GM18519 (cell line): ENCODE measurements at regions not wholly inside any gene's neighbourhood (a gene's known extent, or its start where the extent isn't known, plus 50 kb on each side); places are given as distances from the start of the nearest gene placed in this dataset.

Experiments
- ATAC-seq: cut with Tn5 transposase; IDR thresholded peaks from one replicate; pipeline ENCODE4 v1.9.1; 2021; ENCODE audit warnings: mild to moderate bottlenecking, moderate library complexity; ENCODE audit not compliant: unreplicated experiment, low FRiP score

DNA sequence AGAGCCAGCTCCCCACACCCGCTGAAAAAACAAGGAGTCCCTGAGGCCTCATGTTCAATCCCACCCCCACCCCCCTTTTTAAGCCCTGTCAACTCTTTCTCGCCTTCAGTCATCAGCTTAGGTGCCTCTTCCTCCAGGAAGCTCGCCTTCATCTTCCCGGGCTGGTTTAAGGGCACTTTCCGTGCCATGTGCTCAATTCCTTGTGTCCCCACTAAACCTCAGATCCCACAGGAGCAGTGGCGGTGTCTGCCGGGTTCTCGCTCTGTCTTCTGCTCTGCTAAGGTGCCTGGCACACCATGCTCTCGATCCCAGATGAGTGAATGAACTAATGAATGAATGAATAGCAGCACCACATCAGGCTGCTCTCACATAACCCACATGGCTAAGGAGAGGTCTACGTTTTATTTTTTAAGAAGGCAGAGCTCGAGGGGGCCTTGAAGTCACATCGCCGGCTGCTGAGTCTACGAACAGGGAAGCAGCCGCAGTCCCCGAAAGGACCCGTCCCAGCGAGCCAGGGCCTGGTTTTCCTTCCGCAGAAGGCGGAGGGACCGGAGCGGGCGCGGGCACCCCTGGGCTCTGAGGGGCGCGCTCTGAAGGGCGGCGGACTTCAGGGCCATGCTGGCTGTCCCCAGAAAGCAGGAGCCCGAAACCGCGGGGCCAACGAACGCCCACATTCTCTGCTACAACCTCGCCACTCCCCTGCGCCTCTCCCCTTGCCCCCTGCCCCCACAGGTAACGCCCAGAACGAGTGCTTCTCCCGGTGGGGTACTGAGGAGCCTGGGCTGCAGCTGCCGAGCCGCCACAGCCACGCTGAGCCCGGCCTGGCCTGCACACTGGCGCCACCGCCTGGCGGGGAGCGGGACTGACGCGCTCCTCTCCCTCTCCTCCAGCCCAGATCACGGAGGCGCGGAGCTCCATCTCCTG lies 73.4 kb upstream of the KCNMA1 start:
- peak; percentile 85 for ATAC-seq

DNA sequence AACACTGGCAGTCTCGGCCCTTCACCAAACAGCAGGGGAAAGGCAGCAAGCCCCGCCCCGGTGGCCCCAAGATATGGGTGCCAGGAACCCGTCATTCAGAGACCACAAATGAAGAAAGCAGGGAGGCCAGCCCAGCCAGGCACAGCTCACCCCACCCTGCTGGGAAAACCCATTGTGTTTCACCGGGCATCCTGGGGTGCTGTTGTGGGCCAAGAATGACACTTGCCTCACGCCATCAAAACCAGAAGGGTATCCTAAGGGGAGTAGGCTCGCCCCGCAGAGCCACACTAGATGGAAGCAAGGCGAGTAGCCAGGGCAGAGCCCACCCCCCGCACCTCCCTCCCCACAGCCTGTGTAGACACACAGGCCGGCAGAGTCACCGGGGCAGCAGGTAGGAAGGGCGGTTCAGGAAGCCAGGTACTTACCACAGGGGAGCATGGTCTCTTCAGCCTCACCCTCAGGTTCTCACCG lies 72.5 kb upstream of the KCNMA1 start:
- no peak for ATAC-seq

DNA sequence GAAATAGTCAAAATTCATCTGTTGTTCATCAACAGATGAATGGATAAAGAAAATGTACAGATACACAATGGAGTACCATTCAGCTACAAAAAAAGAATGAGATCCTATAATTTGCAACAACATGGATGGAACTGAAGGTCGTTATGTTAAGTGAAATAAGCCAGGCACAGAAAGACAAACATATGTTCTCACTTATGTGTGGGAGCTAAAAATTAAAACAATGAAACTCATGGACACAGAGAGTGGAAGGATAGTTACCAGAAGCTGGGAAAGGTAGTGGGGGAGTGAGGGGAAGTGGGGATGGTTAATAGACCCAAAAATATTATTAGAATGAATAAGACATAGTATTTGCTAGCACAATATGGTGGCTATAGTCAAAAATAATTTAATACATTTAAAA lies 70.0 kb upstream of the KCNMA1 start:
- ATAC-seq = no peak

DNA sequence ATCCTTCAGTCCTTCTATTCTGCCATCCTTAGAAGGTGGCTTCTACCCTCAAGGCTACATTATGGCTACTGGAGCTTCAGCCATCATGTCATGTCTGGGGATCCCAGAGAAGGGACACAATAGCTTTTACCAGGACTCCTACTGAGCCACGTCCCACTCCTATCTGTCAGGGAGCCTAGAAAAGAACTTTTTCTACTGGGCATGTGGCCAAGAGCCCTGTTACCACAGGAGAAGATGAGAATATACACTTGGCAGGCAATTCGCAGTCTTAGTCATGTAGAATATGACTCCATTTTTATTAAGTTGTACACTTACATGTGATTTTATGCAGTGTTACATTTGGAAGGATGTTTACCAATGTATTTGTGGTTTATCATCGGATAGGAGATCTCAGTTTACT lies 64.6 kb upstream of the KCNMA1 start:
- no peak for ATAC-seq

DNA sequence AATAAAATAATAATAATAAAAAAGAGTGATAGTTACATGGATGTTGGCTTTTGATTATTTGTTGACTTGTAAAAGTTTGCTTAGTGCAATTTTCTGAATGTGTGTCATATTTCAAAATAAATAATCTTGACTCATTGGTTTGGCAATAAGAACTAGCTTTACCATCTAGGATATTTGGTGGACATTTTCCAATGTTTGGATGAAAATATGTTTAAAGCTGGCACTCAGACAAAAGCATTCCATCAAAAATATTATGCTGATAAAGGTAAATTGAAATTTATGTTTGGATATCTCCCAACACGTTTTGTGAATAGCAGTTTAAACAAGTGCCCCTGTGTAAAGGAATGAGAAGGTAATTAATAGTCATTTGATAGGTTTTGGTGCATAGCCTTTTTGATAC lies 62.5 kb upstream of the KCNMA1 start:
- no peak for ATAC-seq

DNA sequence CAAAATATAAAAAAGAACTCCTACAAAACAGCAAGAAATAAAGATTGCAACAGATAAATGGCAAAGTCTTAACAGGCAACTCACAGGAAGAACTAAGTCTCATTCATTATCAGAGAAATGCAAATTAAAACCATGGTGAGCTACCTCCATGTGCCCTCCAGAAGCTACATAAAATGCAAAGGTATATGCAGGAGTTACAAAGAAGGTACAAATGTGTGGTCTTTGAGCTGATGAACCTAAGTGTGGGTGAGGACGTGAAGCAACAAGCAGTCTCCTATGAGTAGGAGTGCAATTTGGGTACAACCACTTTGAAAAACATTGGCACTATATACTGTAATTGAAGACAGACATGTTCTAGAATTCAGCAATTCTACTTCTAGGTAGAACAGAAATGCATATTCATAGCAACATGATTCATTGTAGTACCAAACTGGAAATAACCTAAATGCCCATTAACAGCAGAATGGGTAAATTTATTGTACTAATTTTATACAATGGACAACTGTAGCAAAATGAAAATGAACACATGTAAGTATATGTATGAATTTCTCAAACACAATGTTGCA lies 61.6 kb upstream of the KCNMA1 start:
- ATAC-seq = peak; percentile 49

DNA sequence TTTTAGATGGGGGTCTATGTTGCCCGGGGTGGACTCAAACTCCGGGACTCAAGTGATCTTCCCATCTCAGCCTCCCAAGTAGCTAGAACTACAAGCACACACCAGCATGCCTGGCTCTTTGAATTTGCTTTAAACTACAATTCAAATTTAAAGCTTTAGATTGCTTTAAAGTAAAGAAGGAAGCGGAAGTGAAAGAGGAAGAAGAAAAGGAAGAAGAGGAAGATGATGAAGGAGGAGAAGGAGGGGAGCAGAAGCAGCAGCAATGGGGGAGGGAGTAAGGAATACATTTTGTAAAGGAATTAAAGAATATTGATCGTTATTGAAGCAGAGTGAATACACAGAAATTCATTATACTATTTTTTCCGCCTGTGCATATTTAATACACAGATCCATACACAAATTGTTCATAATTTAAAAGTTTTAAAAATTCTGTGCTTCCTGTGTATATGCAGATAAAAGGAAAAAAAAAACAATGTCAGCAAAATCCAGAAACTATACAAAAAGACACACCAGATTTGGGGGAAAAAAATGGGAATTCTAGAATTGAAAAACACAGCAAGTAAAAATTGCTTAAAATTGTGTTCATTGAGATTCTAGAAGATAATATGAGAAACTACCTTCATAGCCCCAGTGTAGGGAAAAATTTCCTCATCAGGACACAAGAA lies 60.8 kb upstream of the KCNMA1 start:
- no peak for ATAC-seq

DNA sequence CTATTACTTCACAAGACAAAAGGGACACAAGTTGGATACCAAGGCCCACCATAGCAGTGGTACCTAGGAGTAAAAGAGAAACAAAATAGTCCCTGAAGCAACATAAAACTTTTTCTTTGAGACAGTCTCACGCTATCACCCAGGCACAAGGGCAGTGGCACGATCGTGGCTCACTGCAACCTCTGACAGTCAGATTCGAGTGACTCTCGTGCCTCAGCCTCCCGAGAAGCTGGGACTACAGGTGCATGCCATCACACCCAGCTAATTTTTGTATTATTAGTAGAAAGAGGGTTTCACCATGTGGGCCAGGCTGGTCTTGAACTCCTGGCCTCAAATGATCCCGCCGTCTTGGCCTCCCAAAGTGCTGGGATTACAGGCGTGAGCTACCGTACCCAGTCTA lies 59.0 kb upstream of the KCNMA1 start:
- no peak for ATAC-seq

DNA sequence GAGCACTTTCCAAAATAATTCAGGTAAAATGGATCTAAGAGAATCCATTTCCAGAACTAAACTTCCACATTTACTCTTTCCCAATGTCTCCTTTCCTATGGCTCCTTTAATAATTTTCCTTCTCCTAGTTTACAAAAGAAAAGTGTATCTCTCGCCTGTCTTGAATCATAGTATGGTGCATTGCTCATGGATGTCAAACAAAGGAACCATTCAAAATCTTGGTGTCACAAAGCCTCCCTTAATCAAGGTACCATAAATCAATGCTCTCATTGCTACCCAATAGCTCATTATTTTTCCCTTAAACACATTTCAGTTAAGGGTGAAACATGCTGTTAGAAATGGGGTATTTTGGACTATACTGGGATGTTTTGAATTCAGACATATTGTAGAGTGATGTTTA lies 57.6 kb upstream of the KCNMA1 start:
- ATAC-seq = no peak

DNA sequence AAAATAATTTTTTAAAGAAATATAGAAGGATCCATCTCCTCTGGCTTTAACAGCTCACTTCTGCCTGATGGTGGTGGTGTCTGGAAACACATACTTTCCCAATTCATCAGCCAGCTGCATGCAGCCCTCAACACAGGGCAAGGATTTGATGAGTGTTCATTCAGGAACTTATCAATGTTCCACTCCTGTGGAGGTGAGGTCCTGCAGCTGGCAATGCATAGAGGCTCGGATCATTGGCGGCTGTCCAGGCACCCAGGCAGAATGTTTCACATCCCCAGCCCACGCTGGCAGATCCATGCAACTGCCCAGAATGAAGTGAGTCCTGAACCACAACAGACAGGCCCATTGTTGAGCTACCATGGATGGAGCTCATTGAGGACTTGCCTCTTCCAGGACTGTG lies 55.2 kb upstream of the KCNMA1 start:
- no peak for ATAC-seq

DNA sequence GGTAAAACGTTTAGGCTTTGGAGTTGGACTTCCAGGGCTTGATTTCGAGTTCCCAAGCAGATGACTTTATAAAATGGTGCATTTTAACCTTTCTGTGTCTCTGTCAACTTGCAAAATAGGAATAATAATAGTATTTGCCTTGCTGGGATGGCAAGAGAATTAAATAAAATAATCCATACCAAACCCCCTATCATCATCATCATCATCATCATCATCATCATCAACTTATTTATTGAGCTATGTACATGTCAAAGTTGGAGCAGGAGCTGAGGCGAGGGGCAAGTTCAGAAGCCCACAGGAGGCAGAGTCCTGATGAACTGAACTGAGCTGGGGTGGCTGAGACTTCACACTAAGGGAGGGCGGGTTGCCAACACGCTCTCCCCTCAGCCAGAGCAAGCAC lies 51.7 kb upstream of the KCNMA1 start:
- no peak for ATAC-seq

DNA sequence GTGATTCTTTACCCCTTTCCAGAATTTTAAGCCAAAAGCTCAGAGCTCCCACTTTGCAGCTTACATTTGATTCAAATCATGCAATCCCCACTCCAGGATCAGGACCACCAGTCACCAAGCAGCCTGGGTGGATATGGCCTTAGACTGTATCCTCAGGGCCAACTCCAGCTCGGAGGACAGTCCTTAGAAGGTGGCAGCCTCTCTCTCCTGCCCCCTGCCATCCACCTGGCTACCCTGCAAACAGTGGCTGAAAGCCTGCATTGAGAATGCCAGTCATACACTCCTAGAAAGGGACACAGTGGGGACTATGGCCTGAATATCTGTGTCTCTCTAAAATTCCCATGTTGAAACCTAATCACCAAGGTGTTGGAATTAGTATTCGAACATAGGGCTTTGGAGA lies 50.0 kb upstream of the KCNMA1 start:
- ATAC-seq = no peak
